ENCODE measurements at regions not wholly inside any gene's neighbourhood (a gene's known extent, or its start where the extent isn't known, plus 50 kb on each side); places are given as distances from the start of the nearest gene placed in this dataset.

DNA sequence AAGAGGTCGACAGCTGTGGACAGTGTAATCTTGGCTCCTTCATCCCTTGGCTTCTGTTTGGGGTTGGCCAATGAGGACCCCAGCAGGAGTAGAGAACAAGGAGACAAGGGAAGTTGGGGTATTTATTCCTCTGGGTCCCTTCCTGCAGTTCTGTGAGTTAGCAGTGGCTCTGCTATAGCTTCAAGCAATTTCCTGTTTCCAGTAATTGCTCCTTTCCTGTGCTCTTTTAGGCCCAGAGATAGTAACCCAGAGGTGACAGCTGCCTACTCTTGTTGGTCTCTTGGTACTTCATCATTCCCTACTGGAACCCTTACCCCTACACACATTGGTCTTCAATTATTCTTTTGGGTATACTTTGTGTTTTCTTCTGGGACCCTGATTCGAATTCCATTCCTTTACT, 92.9 kb downstream of the NR1D2 start:
- TF ChIP-seq POLR2A (IDR thresholded peaks at IDR 0.05; ENCODE audit: control extremely low read depth in 1 of 2, low read depth in 2 of 2, low read length in 2 of 2): no peak
- TF ChIP-seq HDAC2 (IDR thresholded peaks at IDR 0.05; ENCODE audit: borderline replicate concordance in 1 of 2, low read depth in 2 of 2, low read length in 2 of 2): no peak
- TF ChIP-seq BACH1 (IDR thresholded peaks at IDR 0.05; ENCODE audit: low read length): no peak
- no peak for TF ChIP-seq CREB1 (IDR thresholded peaks at IDR 0.05)
- TF ChIP-seq KDM5A (IDR thresholded peaks at IDR 0.05; ENCODE audit: low read length): no peak
- TF ChIP-seq JUN (IDR thresholded peaks at IDR 0.05; ENCODE audit: low read depth, low read length): no peak
- no peak for TF ChIP-seq NANOG (IDR thresholded peaks at IDR 0.05; ENCODE audit: insufficient read depth, low read depth, low read length, poor library complexity, severe bottlenecking)
- no peak for TF ChIP-seq KDM1A (IDR thresholded peaks at IDR 0.05; ENCODE audit: borderline replicate concordance, low read length)

More for the DNA sequence above, 92.9 kb downstream of the NR1D2 start:
- Histone ChIP-seq H3K4ac (replicated peaks; ENCODE audit: insufficient read length, low read depth, low read length) (no peak overlapping the region), H2BK12ac (ENCODE audit: low read depth, low read length) (no peak overlapping the region), H3K23ac (ENCODE audit: insufficient read length) (no peak overlapping the region), H3K4me3 (ENCODE audit: extremely low read depth in 1 of 4, insufficient read depth in 2 of 4, low read depth in 3 of 4, low read length in 4 of 4) (no peak overlapping the region), H3K27me3 (replicated peaks in 1 of 4; ENCODE audit: control insufficient read depth in 3 of 4, extremely low read depth in 1 of 4, insufficient read depth in 3 of 4, low read length in 3 of 4) (no peaks in the 10 kb centered on the region), H2BK20ac (ENCODE audit: low read length) (no peak overlapping the region), H3K18ac (ENCODE audit: extremely low read depth, low read length) (no peak overlapping the region), H3K9me3 (ENCODE audit: insufficient read depth in 2 of 2, low read depth in 1 of 2, low read length in 1 of 2) (no peaks in the 10 kb centered on the region), H3K23me2 (ENCODE audit: low read depth, low read length) (no peaks in the 10 kb centered on the region), H3K27ac (ENCODE audit: low read depth, low read length) (no peak overlapping the region), H4K20me1 (replicated peaks in 1 of 2; ENCODE audit: control insufficient read depth in 1 of 2, insufficient read depth in 2 of 2, low read length in 2 of 2) (no peaks in the 10 kb centered on the region), H2AFZ (ENCODE audit: low read length) (no peak overlapping the region), H4K91ac (replicated peaks; ENCODE audit: insufficient read length, low read length) (no peak overlapping the region), H2BK5ac (ENCODE audit: low read depth, low read length) (no peak overlapping the region), H3K9ac (replicated peaks in 1 of 4; ENCODE audit: extremely low read depth in 1 of 4, low read depth in 3 of 4, low read length in 3 of 4) (no peak overlapping the region), H3K79me2 (ENCODE audit: control insufficient read depth in 1 of 2, insufficient read depth in 2 of 2, low read length in 2 of 2) (no peaks in the 10 kb centered on the region), H3K4me1 (replicated peaks in 1 of 4; ENCODE audit: control insufficient read depth in 3 of 4, insufficient read depth in 4 of 4, low read length in 3 of 4) (no peaks in the 10 kb centered on the region), H2BK15ac (ENCODE audit: low read length) (no peak overlapping the region), H3K79me1 (ENCODE audit: low read depth, low read length) (no peaks in the 10 kb centered on the region), H2AK5ac (ENCODE audit: low read depth, low read length) (no peak overlapping the region), H2BK120ac (replicated peaks; ENCODE audit: low read depth, low read length) (no peak overlapping the region), H3K56ac (replicated peaks; ENCODE audit: insufficient read length, low read depth, low read length) (no peak overlapping the region), H3K14ac (ENCODE audit: insufficient read length) (no peak overlapping the region), H4K8ac (ENCODE audit: extremely low read depth, insufficient read depth, low read length) (no peak overlapping the region), H3K36me3 (ENCODE audit: control insufficient read depth in 2 of 4, insufficient read depth in 4 of 4, low read length in 3 of 4) (no peaks in the 10 kb centered on the region), H3K4me2 (ENCODE audit: insufficient read depth in 1 of 2, low read depth in 2 of 2, low read length in 2 of 2) (no peak overlapping the region), H4K5ac (ENCODE audit: insufficient read length, low read depth, low read length) (no peak overlapping the region)
- CTCF ChIA-PET (ENCODE audit: partially characterized antibody): interaction anchor here (1.2 kb wide), 2 partner anchors 90 to 182 kb away, joined by 3 to 4 read pairs; no protein-coding TSS in a partner anchor
- POLR2A ChIA-PET (ENCODE audit: partially characterized antibody): no interaction called here
- no peak for DNase-seq (ENCODE audit: low read depth in 1 of 2, low spot score in 2 of 2)
- 89% methylated on average over 2 of the region's 2 CpGs; no CpG with 5 or more reads in 1 of the 2 experiments for WGBS, 2 experiments (ENCODE audit: extremely low coverage in 1 of 2, insufficient coverage in 1 of 2, insufficient read length in 1 of 2, insufficient replicate concordance in 2 of 2, low coverage in 1 of 2, low lambda C conversion rate in 2 of 2, missing lambda C conversion rate in 1 of 2)
- no peak for FAIRE-seq

Measured in H1 (cell line).